ENCODE measurements at regions not wholly inside any gene's neighbourhood (a gene's known extent, or its start where the extent isn't known, plus 50 kb on each side); places are given as distances from the start of the nearest gene placed in this dataset.
A peak's percentile ranks its signal among the peaks of the same experiment; 100 is the strongest.

DNA sequence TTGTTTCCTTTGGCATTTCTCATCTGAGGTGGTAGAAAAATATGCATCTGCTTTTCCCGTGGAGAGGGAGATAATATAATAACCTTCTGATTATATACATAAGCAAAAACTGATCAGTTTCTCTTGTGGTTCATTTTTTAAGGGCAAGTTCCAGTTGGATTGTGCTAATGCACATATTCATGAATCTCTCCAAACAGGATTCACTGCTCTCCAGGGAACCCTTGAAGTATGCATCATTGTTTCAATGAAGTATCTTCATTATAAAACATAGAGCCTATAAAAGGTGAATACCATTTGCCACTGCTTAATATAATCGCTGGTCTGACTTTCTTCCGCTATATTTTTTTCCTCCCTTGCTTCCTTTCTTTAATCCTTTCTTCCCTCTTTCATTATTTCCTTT is 384.7 kb downstream of the FIGN start:
- Histone ChIP-seq H3K36me3 (ENCODE audit: insufficient read depth, insufficient read length, low read length) (no peaks in the 10 kb centered on the region), H3K4me3 (ENCODE audit: insufficient read length, low read depth) (no peak overlapping the region), H3K9ac (ENCODE audit: insufficient read length, low read depth) (no peak overlapping the region), H3K27me3 (ENCODE audit: insufficient read depth, insufficient read length) (no peaks in the 10 kb centered on the region), H3K4me1 (ENCODE audit: insufficient read depth, insufficient read length) (no peaks in the 10 kb centered on the region), H3K9me3 (ENCODE audit: insufficient read depth, low read length) (no peaks in the 10 kb centered on the region)
- no peak for TF ChIP-seq YY1 (IDR thresholded peaks at IDR 0.05; ENCODE audit: insufficient read depth, insufficient read length)
- TF ChIP-seq SUZ12 (IDR thresholded peaks at IDR 0.05; ENCODE audit: extremely low read depth, insufficient read depth, insufficient read length), result no peak
- TF ChIP-seq ZNF274 (IDR thresholded peaks at IDR 0.05; ENCODE audit: low read depth, low read length), result no peak
- DNase-seq (ENCODE audit: low read depth, low spot score), result no peak

DNA sequence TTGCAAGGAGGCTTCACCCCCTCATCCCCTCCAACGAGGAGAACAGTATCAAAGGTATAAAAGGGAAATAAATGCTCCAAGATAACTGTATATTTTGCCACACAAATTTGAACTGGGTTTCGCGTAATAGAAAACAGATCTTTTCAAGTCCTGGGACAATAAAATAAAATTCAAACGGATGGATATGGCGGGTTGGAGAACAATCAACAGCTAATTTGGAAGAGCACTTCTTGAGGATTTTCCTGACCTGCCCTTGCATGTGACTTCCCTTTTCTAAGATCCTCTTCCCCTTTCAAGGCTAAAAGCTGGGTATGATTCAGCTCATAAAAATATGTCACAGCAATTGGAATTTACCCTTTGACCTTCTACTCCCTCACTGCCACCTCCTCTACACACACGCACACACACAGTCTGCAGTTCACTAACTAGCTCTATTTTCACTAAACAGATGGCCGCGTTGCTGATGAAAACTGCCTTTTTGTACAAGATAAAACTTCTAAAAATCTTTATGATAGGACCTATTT is 386.9 kb downstream of the FIGN start:
- Histone ChIP-seq H3K36me3 (ENCODE audit: insufficient read depth, insufficient read length, low read length) (no peaks in the 10 kb centered on the region), H3K4me1 (ENCODE audit: insufficient read depth, insufficient read length) (no peaks in the 10 kb centered on the region), H3K27me3 (ENCODE audit: insufficient read depth, insufficient read length) (no peaks in the 10 kb centered on the region), H3K9ac (ENCODE audit: insufficient read length, low read depth) (no peak overlapping the region), H3K4me3 (ENCODE audit: insufficient read length, low read depth) (peak overlapping the region; percentile 25), H3K9me3 (ENCODE audit: insufficient read depth, low read length) (no peaks in the 10 kb centered on the region)
- DNase-seq (ENCODE audit: low read depth, low spot score), result no peak
- no peak for TF ChIP-seq ZNF274 (IDR thresholded peaks at IDR 0.05; ENCODE audit: low read depth, low read length)
- no peak for TF ChIP-seq SUZ12 (IDR thresholded peaks at IDR 0.05; ENCODE audit: extremely low read depth, insufficient read depth, insufficient read length)
- TF ChIP-seq YY1 (IDR thresholded peaks at IDR 0.05; ENCODE audit: insufficient read depth, insufficient read length), result no peak

DNA sequence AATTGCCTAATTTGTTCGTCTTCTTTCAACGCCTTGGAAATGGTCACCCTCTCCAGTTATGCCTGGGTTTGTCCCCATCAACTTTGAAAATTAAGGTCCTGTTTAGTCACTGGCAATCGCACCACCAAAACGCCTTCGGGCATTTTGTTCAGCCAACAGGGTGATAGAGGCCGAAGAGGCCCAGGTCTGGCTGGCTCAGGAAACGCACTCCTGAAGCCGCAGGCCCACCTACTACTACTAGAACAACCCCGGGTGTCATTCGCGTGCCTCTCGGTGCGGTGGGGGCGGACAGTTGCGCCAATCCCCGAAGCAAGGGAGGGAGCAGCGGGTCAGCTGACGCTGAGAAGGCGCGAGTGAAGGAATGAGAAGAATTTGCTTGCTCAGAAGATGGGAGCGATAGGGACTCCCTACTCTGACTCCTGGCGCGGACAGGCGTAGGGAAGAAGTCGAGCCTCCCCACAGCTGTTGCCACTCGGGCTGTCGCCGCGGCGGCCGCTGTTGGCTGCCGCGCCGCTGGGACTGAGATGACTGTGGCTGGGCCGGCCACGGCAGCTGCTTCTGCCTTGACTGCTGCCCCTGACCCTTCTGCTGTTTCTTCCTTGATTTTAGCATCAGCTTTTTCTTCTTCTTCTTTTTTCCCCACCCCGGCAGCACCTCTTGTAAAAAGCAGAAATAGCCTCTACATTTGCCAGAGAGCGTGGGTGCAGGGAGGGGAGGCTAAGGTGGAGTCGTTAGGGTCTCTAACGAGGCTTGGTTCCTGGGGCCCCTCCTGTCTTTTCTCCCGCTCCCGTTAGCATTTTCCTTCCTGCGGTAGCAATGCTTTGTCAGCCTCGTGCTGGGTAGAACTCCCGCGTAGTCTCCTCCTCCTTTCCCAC is 387.6 kb downstream of the FIGN start:
- Histone ChIP-seq H3K4me3 (ENCODE audit: insufficient read length, low read depth) (peak overlapping the region; percentile 25), H3K27me3 (ENCODE audit: insufficient read depth, insufficient read length) (no peaks in the 10 kb centered on the region), H3K36me3 (ENCODE audit: insufficient read depth, insufficient read length, low read length) (no peaks in the 10 kb centered on the region), H3K9ac (ENCODE audit: insufficient read length, low read depth) (peak overlapping the region; percentile 57), H3K9me3 (ENCODE audit: insufficient read depth, low read length) (no peaks in the 10 kb centered on the region), H3K4me1 (ENCODE audit: insufficient read depth, insufficient read length) (no peaks in the 10 kb centered on the region)
- TF ChIP-seq YY1 (IDR thresholded peaks at IDR 0.05; ENCODE audit: insufficient read depth, insufficient read length), result no peak
- TF ChIP-seq ZNF274 (IDR thresholded peaks at IDR 0.05; ENCODE audit: low read depth, low read length), result no peak
- TF ChIP-seq SUZ12 (IDR thresholded peaks at IDR 0.05; ENCODE audit: extremely low read depth, insufficient read depth, insufficient read length), result no peak
- DNase-seq (ENCODE audit: low read depth, low spot score), result peak; percentile 48

DNA sequence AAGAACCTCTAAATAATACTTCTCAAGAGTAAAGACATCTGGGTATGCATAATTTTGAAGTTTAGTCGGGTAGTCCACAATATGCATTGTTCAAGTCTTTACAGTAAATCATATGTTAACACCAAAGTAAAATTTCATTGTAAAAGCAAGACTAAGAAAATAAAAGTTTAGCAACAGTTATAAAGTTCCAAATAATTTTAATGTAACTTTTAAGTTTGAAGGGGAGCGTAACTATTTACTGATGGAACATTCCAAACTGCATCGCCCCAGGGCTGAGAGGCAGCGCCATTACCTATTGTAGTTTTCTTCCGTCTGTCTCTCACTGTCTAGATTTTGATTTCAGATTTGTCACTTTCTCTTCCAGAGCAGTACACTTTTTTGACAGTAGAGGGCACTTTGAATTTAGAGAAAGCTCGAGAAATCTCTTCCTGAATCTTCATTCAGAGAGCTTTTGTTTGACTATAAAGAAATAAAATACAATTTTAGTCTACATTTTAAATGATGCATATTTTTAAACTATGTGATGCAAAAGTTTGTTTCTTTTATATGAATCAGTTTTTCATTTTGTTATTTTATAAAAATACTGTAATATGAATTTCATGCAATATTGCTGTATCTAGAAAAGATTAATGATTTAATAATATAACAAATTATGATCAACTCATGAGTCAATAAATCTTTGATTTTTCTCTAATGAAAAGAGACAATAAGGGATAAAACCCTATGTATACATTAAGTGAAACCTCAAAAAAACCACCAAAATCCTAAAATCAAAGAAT is 389.8 kb downstream of the FIGN start:
- no peak overlapping the region for H3K9ac ChIP-seq (ENCODE audit: insufficient read length, low read depth)
- H3K4me1 ChIP-seq (ENCODE audit: insufficient read depth, insufficient read length), result no peaks in the 10 kb centered on the region
- no peaks in the 10 kb centered on the region for H3K27me3 ChIP-seq (ENCODE audit: insufficient read depth, insufficient read length)
- peak; percentile 46 for DNase-seq (ENCODE audit: low read depth, low spot score)
- no peaks in the 10 kb centered on the region for H3K36me3 ChIP-seq (ENCODE audit: insufficient read depth, insufficient read length, low read length)
- H3K9me3 ChIP-seq (ENCODE audit: insufficient read depth, low read length), result no peaks in the 10 kb centered on the region
- TF ChIP-seq YY1 (IDR thresholded peaks at IDR 0.05; ENCODE audit: insufficient read depth, insufficient read length) (no peak), ZNF274 (IDR thresholded peaks at IDR 0.05; ENCODE audit: low read depth, low read length) (no peak), SUZ12 (IDR thresholded peaks at IDR 0.05; ENCODE audit: extremely low read depth, insufficient read depth, insufficient read length) (no peak)
- no peak overlapping the region for H3K4me3 ChIP-seq (ENCODE audit: insufficient read length, low read depth)

DNA sequence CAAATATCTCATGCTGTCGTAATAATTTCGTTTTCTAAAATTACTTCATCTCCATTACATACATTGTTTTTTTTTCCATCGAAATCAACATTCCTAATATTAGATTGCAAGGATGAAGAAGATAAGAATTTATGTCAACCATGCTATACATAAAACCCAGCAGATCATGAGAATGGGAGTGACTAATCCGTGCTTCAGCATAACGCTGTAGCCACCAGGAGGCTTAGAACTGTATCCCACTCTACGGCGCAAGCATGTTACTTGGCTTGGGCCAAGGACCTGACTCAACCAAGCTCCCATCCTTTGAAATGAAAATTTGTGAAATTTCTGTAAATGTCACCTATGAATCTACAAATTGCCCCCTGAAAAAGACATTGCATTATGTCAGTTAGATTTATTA is 392.5 kb downstream of the FIGN start:
- Histone ChIP-seq H3K4me1 (ENCODE audit: insufficient read depth, insufficient read length) (no peaks in the 10 kb centered on the region), H3K4me3 (ENCODE audit: insufficient read length, low read depth) (no peak overlapping the region), H3K9ac (ENCODE audit: insufficient read length, low read depth) (no peak overlapping the region), H3K9me3 (ENCODE audit: insufficient read depth, low read length) (no peaks in the 10 kb centered on the region), H3K36me3 (ENCODE audit: insufficient read depth, insufficient read length, low read length) (no peaks in the 10 kb centered on the region), H3K27me3 (ENCODE audit: insufficient read depth, insufficient read length) (no peaks in the 10 kb centered on the region)
- no peak for DNase-seq (ENCODE audit: low read depth, low spot score)
- no peak for TF ChIP-seq ZNF274 (IDR thresholded peaks at IDR 0.05; ENCODE audit: low read depth, low read length)

DNA sequence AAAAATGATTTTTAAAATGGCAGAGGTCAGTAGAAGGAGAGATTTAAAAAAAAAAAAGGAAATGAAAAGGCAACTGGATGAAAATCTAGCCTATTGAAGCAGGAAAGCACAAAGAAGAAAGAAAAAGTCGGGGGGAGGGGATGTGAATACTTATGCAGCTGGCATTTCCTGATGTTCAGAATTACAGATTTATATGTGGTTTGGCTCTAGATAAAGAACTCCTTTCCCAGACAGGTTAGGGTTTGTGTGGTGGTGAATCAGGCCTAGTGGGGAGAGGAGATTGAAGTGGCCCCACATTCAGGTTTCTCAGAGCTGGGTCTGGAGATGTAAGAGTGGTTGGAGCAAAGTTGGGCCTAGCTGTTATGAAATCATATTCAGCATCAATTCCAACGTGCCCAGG is 394.4 kb downstream of the FIGN start:
- no peak for DNase-seq (ENCODE audit: low read depth, low spot score)
- H3K27me3 ChIP-seq (ENCODE audit: insufficient read depth, insufficient read length), result no peaks in the 10 kb centered on the region
- no peak overlapping the region for H3K4me3 ChIP-seq (ENCODE audit: insufficient read length, low read depth)
- no peak overlapping the region for H3K9ac ChIP-seq (ENCODE audit: insufficient read length, low read depth)
- H3K4me1 ChIP-seq (ENCODE audit: insufficient read depth, insufficient read length), result no peaks in the 10 kb centered on the region
- no peaks in the 10 kb centered on the region for H3K36me3 ChIP-seq (ENCODE audit: insufficient read depth, insufficient read length, low read length)
- no peak for TF ChIP-seq ZNF274 (IDR thresholded peaks at IDR 0.05; ENCODE audit: low read depth, low read length)
- no peak for TF ChIP-seq SUZ12 (IDR thresholded peaks at IDR 0.05; ENCODE audit: extremely low read depth, insufficient read depth, insufficient read length)
- no peak for TF ChIP-seq YY1 (IDR thresholded peaks at IDR 0.05; ENCODE audit: insufficient read depth, insufficient read length)
- no peaks in the 10 kb centered on the region for H3K9me3 ChIP-seq (ENCODE audit: insufficient read depth, low read length)

DNA sequence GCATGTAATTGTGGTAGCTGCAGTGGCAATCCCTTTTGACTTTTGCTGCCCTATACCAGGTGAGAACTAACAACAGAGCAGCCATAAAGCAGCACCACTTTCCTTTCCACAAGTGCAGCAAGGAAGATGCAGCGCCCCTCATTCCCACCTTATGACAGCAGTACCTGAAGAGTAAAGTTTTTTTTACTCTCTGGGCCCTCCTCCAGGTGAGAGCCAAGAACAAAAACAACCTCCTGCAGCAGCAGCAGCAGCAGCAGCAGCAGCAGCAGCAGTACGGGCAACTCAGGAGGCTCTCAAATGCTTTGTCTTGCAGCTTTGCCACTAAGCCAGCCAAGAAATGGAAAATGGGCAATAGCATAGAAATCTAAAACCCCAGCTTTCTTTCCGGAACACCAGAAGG is 397.5 kb downstream of the FIGN start:
- no peak for DNase-seq (ENCODE audit: low read depth, low spot score)
- H3K36me3 ChIP-seq (ENCODE audit: insufficient read depth, insufficient read length, low read length), result no peaks in the 10 kb centered on the region
- H3K9ac ChIP-seq (ENCODE audit: insufficient read length, low read depth), result no peak overlapping the region
- TF ChIP-seq SUZ12 (IDR thresholded peaks at IDR 0.05; ENCODE audit: extremely low read depth, insufficient read depth, insufficient read length) (no peak), ZNF274 (IDR thresholded peaks at IDR 0.05; ENCODE audit: low read depth, low read length) (no peak), YY1 (IDR thresholded peaks at IDR 0.05; ENCODE audit: insufficient read depth, insufficient read length) (no peak)
- H3K9me3 ChIP-seq (ENCODE audit: insufficient read depth, low read length), result no peaks in the 10 kb centered on the region
- H3K4me1 ChIP-seq (ENCODE audit: insufficient read depth, insufficient read length), result no peaks in the 10 kb centered on the region
- no peaks in the 10 kb centered on the region for H3K27me3 ChIP-seq (ENCODE audit: insufficient read depth, insufficient read length)
- no peak overlapping the region for H3K4me3 ChIP-seq (ENCODE audit: insufficient read length, low read depth)
